ENCODE measurements at regions not wholly inside any gene's neighbourhood (a gene's known extent, or its start where the extent isn't known, plus 50 kb on each side); places are given as distances from the start of the nearest gene placed in this dataset.

GRCh38 chr20:63090682-63091571 is 84.2 kb upstream of the BHLHE23 start:
- TF ChIP-seq EZH2 (IDR thresholded peaks at IDR 0.05): no peak
- TF ChIP-seq POLR2AphosphoS5 (IDR thresholded peaks at IDR 0.05; ENCODE audit: borderline replicate concordance, low read depth, low read length): no peak

Measured in SK-N-MC (cell line).